ENCODE measurements at regions not wholly inside any gene's neighbourhood (a gene's known extent, or its start where the extent isn't known, plus 50 kb on each side); places are given as distances from the start of the nearest gene placed in this dataset.
A peak's percentile ranks its signal among the peaks of the same experiment; 100 is the strongest.

DNA sequence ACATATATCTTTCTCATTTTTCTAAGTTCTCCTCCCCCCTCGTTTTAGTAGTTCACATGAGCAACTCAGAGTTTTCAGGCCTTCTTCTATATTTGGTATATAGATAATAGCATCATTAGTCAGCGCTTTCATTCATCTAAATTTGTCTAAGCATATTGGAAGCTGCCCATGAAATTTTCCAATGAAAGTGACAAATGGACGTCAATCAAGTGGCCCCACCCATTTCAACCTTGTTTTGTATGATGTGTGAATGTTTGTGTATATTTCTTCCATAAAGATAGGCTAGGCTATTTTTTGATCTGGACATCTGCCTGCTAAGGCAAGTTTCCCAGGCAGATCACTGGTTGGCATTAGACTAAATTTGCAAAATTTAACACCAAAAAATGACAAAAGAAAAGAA, 104.0 kb upstream of the SSBP2 start:
- peak; percentile 49 for DNase-seq

- DNase-seq: peak; percentile 49
These were observed 103.6 kb upstream of the SSBP2 start for GRCh38 chr5:81854485-81854884.

DNA sequence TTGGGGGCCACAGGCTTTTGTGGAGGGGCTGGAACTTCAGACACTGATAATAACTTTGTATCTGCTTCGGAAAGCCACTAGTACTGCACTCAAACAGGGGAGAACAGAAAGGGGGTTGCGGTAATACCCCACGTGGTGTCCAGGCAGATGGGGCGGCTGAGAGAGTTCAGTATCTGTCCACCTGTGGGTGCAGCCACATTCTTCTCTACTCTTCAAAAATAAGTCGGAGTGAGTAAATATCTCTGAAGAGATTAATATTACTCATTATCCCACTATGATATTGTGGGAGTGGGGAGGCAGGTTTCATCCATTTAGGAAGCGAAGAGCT, 102.1 kb upstream of the SSBP2 start:
- peak; percentile 81 for DNase-seq

- peak; percentile 81 for DNase-seq
These were observed 101.6 kb upstream of the SSBP2 start for GRCh38 chr5:81852291-81853029.

DNA sequence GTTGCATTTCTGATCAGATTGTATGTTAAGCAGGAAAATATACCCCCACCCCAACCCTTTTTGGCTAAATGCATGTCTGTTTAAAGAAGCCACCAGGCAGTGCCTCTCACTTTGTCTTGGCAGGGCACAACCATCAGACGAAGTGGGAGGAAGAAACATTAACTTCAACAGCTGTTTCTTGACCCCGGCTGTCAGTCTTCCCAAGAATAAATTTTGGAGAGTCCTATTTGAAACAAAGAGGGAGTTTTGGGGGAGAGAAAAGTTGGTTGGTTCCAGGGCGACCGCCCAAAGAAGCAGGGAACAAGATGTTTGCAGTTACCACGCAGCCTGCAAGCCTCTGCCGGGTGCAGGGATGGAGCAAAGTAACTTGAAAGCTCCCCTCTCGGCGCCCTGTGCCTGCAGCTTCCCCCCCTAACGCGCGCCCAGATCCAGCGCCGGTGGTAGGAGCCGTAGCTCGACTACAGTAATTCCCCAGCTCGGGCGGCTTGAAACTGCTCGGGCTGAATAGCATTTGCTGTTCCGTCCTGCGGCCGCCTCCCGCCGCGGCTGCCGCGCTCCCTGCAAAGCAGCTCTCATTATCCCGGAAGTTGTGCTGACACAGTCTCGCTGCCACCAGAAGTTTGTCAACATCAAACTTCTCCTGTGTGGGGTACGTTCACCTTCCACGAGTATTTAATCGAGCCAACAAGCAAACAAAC, 100.7 kb upstream of the SSBP2 start:
- DNase-seq: peak; percentile 92

DNA sequence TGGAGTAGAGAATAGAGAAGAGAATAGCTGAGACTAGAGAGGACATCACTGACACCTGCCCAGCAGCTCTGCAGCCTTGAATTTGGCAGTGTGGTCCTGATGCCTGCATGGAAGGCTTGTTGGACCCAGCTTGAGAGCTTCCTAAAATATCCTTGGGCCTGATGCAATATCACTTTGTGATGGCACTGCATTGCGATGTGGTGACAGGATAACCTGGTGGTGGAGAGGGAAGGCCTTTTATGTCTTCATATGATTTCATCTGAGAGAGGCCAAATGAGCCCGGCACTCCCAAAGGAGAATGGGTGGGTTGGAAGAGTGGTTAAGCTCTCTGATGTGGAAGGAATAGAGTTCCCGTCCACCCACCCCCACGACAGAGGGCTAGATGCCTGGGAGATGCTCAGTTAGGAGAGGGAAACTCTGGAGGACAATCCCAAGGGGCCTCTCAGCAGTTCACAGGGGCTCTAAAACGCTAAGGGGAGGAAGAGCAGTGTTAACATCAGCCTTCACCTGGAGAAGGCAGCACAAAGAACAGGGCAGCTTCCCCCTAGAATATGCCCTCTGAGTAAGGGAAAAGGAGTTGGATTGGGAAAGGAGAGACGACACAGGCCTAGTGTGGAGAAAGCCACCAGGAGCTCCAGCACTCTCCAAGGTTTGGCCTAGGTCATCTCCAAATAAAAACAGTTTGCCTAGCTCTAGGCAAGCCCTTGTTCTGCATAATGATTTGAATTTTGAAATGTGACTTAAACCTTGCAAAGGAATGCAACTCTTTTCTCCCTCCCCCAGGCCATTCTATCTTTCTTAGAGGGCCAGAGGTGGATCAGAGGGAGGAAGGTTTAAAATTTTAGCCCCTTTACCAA, 99.8 kb upstream of the SSBP2 start:
- DNase-seq: no peak

- no peak for DNase-seq
These were observed 99.0 kb upstream of the SSBP2 start for GRCh38 chr5:81849770-81850367.

- no peak for DNase-seq
These were observed 97.5 kb upstream of the SSBP2 start for GRCh38 chr5:81848362-81848880.

DNA sequence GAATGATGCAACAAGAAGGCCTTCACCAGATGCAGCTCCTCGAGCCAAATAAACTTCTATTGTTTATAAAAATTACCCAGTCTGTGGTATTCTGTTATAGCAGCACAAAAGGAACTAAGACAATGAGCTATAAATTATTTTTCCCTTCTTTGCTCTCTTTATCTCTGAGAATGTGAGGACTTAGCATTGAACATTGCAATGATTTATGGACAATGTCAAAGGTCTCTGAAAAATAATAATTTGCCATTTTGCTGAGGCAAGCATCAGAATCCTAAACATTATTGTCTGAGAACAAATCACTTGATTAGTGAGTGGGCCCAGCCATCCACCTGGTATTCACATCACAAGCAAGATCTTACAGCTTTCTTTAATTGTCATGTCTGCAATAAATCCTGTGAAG, 95.4 kb upstream of the SSBP2 start:
- DNase-seq: no peak

- DNase-seq: no peak
These were observed 92.9 kb upstream of the SSBP2 start for GRCh38 chr5:81843845-81844244.

- no peak for DNase-seq
These were observed 92.0 kb upstream of the SSBP2 start for GRCh38 chr5:81842795-81843398.

DNA sequence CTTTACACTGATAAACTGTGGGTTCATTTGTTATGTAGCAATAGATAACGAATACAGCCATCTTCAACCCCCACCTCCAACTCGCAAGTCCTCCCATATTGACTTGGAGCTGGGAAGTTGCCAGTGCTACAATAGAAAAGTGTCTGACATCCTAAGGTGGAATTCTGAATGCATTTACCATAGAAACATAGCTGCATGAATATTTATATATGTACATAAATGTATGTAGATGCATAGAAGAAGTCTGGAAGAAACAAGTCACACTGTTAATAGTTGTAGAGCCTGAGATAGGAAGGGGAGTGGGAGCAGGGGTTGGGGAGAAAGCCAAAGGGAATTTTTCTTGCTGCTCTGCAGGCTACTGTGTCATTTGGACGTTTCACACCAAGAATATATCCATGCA, 88.1 kb upstream of the SSBP2 start:
- DNase-seq: no peak

GRCh38 chr5:81838307-81838906, 87.5 kb upstream of the SSBP2 start:
- no peak for DNase-seq

DNA sequence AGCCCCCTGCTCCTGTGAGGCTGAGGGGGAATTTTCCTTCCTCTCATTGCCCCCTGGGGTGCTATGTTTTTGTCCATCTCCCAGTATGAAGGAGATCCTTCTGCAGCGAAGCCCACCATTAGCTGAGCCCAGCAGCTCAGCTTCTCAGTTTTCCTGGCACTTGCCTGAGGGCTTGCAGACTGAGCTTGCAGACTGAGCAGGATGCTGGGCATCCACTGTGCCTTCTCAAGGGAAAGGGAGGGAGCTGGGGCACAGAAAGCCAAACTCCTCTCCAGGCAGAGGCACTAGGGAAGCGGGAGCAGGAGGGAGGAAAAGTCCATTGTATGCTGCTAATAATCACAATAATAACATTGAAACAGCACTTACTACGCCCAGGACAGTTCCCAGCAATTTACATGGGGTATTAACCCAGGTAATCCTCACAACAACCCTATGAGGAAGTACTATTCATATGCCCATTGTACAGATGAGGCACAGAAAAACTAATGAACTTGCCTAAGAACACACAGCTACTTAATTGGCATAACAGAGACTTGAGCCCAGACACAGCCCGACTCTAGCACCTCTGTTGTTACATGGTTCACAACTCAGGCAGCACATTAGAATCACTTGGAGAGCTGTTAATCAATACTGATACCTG, 86.9 kb upstream of the SSBP2 start:
- no peak for DNase-seq

GRCh38 chr5:81835814-81836367, 85.0 kb upstream of the SSBP2 start:
- no peak for DNase-seq

- no peak for DNase-seq
These were observed 83.2 kb upstream of the SSBP2 start for GRCh38 chr5:81834021-81834660.

DNA sequence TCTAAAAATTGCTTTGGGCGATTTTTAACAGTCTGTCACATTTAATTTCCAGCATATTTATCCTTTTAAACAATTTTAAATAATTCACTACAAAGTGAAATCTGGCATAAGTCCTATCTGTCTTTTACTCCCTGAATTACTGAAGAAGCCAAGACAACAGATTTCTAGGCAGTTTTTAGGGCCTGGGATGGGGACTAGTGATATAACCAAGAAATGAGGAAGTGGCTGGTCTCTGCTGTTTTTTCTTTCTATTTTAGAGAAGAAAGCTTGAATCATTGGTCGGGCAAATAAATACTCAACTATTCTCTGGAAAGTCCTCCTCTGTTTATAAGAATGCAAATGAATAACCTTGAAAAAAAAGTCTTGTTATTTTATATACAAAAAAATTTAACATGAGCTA, 79.7 kb upstream of the SSBP2 start:
- DNase-seq: no peak

DNA sequence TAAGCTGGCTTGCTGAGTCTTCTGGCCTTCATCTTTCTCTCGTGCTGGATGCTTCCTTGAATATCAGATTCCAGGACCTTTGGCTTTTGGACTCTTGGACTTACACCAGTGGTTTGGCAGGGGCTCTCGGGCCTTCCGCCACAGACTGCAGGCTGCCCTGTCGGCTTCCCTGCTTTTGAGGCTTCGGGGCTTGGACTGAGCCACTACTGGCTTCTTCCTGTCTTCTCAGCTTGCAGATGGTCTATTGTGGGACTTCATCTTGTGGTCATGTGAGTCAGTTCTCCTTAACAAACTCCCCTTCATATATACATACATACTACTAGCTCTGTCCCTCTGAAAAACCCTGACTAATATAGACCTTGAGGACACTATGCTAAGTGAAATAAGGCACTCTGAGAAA, 78.3 kb upstream of the SSBP2 start:
- DNase-seq: no peak

DNA sequence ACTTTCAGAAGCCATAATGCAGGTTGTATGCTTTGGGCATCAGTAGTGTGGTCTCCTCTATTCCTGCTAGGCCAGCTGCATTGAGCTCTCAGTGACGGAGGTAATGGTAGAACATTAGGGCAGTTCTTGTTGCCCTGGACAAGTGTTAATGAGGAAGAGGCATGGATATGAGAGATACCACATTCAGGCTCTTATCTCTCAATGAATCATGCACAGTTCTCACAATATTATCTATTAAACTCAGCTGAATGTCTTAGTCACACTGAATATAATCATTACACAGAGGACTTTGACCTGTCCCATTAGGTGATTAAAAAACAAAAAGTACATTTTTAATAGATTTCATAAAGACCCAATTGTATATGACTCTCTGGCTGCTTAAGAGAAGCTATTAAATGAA, 76.6 kb upstream of the SSBP2 start:
- DNase-seq: no peak

GRCh38 chr5:81826128-81826527, 75.2 kb upstream of the SSBP2 start:
- DNase-seq: no peak

DNA sequence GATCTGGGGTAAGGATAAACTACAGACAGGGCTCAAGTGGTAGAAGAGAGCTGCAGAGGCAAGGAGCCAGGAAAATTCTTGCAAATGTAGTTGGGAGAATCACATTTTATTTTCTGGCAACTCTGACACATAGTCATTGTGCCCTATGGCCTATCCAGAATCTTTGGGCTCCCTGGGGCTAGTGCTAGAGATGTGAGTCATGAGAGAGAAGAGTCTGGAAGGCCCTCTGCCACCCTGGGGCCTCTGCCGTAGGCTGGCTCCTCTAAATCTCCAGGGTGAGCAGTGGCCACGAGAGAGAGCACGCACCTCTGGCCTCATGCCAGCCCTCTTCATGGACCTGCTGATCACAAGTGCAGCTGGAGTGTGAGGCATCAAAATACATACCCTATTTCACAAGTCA, 74.3 kb upstream of the SSBP2 start:
- peak; percentile 62 for DNase-seq
